ENCODE measurements at regions not wholly inside any gene's neighbourhood (a gene's known extent, or its start where the extent isn't known, plus 50 kb on each side); places are given as distances from the start of the nearest gene placed in this dataset.
"Not testable (repeated sequence)": the region's sequence is repeated elsewhere in the genome, so short reads cannot be mapped to it uniquely, and the experiment has no call there.

DNA sequence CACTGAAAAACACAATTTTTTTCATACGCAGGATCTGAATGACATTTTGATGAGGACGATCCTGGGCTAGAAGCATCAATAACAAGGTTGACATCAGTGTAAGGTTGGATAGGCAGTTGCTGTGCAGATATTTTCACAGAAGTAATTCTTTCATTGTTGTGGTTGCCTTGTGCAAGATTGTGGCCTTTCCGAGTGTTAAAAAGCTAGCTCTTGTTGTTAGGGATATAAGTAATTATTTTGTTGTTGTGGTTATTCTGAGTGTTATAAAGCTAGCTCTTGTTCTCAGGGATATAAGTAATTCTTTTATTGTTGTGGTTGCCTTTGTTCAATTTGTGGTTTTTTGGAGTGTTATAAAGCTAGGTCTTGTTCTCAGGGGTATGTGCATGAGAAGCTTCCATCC lies 637.4 kb downstream of the TMEM121 start:
- TF ChIP-seq, protein P1, sequence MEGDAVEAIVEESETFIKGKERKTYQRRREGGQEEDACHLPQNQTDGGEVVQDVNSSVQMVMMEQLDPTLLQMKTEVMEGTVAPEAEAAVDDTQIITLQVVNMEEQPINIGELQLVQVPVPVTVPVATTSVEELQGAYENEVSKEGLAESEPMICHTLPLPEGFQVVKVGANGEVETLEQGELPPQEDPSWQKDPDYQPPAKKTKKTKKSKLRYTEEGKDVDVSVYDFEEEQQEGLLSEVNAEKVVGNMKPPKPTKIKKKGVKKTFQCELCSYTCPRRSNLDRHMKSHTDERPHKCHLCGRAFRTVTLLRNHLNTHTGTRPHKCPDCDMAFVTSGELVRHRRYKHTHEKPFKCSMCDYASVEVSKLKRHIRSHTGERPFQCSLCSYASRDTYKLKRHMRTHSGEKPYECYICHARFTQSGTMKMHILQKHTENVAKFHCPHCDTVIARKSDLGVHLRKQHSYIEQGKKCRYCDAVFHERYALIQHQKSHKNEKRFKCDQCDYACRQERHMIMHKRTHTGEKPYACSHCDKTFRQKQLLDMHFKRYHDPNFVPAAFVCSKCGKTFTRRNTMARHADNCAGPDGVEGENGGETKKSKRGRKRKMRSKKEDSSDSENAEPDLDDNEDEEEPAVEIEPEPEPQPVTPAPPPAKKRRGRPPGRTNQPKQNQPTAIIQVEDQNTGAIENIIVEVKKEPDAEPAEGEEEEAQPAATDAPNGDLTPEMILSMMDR (IDR thresholded peaks at IDR 0.05) = not testable (repeated sequence)
- not testable (repeated sequence) for TF ChIP-seq BHLHE40 (IDR thresholded peaks at IDR 0.05; ENCODE audit: low read depth, low read length)
